K562 (cell line): ENCODE measurements at regions not wholly inside any gene's neighbourhood (a gene's known extent, or its start where the extent isn't known, plus 50 kb on each side); places are given as distances from the start of the nearest gene placed in this dataset.

Experiments
- RAD21 ChIP-seq, 2 experiments: fragments of 250-450 bp in 1 of 2; fragments of 450-650 bp in 1 of 2; sonication (Bioruptor Pico) in 1 of 2; formaldehyde crosslinking in 1 of 2; IDR thresholded peaks in 1 of 2; conservative IDR thresholded peaks in 1 of 2; 2 replicates each; pipeline versions ENCODE4 v1.4.0 to v1.8.0; 2020 to 2022; ENCODE audit warnings: mild to moderate bottlenecking in 2 of 2, moderate library complexity in 1 of 2
- RB1 ChIP-seq: fragments of 450-650 bp; IDR thresholded peaks from 2 replicates; pipeline ENCODE4 v1.6.1; 2017; ENCODE audit warnings: low read depth, mild to moderate bottlenecking
- SMC3 ChIP-seq: conservative IDR thresholded peaks from 2 replicates; pipeline ENCODE4 v1.6.1; 2011; ENCODE audit warnings: low read depth, low read length, improper control_type of control experiment; ENCODE audit not compliant: insufficient read depth
- STAT5A ChIP-seq: IDR thresholded peaks from 2 replicates; pipeline ENCODE4 v1.6.1; 2012; ENCODE audit warnings: low read length, inconsistent platforms, borderline replicate concordance
- TFAM ChIP-seq: fragments of 250-450 bp; sonication (Bioruptor Pico); conservative IDR thresholded peaks from 2 replicates; pipeline ENCODE4 v1.5.0; 2021; ENCODE audit warnings: mild to moderate bottlenecking, moderate library complexity
- U2AF2 ChIP-seq: fragments of 200-400 bp; formaldehyde crosslinking; optimal IDR thresholded peaks from 2 replicates; pipeline ENCODE3; 2017; ENCODE audit warnings: low read depth, mild to moderate bottlenecking, low read length
- TF ChIP-seq, protein P1 (sequence below): sonication (generic); formaldehyde crosslinking; IDR thresholded peaks from 2 replicates; pipeline ENCODE4 v1.9.0; 2022; ENCODE audit warnings: mild to moderate bottlenecking, missing genetic modification reagents
- TF ChIP-seq, protein P2 (sequence below), 2 experiments: fragments of 250-450 bp in 1 of 2; fragments of 450-650 bp in 1 of 2; sonication (Bioruptor Pico) in 1 of 2; IDR thresholded peaks; 2 replicates each; pipeline versions ENCODE4 v1.6.1 to v1.8.0; 2016 to 2021; ENCODE audit warnings: mild to moderate bottlenecking in 2 of 2, moderate library complexity in 2 of 2, missing compliant biosample characterization in 1 of 2, missing genetic modification characterization in 1 of 2
- TF ChIP-seq, protein P3 (sequence below), 3 experiments: fragments of 200-800 bp in 1 of 3; sonication (Bioruptor generic) in 1 of 3; sonication (generic) in 1 of 3; formaldehyde crosslinking in 1 of 3; IDR thresholded peaks; 2 replicates each; pipeline versions ENCODE4 v1.6.1 to v1.8.0; 2016 to 2022; ENCODE audit warnings: mild to moderate bottlenecking in 2 of 3, missing compliant biosample characterization in 2 of 3, missing genetic modification characterization in 2 of 3, missing genetic modification reagents in 1 of 3
- TF ChIP-seq, protein P4 (sequence below): IDR thresholded peaks from 2 replicates; pipeline ENCODE4 v1.6.1; 2011; ENCODE audit warnings: borderline replicate concordance, low read depth, mild to moderate bottlenecking, moderate library complexity, low read length; ENCODE audit not compliant: insufficient read depth, poor library complexity, severe bottlenecking
- TF ChIP-seq, protein P5 (sequence below): fragments of 250-450 bp; sonication (Bioruptor Pico); IDR thresholded peaks from 2 replicates; pipeline ENCODE4 v1.5.0; 2021; ENCODE audit warnings: mild to moderate bottlenecking, borderline replicate concordance

DNA sequence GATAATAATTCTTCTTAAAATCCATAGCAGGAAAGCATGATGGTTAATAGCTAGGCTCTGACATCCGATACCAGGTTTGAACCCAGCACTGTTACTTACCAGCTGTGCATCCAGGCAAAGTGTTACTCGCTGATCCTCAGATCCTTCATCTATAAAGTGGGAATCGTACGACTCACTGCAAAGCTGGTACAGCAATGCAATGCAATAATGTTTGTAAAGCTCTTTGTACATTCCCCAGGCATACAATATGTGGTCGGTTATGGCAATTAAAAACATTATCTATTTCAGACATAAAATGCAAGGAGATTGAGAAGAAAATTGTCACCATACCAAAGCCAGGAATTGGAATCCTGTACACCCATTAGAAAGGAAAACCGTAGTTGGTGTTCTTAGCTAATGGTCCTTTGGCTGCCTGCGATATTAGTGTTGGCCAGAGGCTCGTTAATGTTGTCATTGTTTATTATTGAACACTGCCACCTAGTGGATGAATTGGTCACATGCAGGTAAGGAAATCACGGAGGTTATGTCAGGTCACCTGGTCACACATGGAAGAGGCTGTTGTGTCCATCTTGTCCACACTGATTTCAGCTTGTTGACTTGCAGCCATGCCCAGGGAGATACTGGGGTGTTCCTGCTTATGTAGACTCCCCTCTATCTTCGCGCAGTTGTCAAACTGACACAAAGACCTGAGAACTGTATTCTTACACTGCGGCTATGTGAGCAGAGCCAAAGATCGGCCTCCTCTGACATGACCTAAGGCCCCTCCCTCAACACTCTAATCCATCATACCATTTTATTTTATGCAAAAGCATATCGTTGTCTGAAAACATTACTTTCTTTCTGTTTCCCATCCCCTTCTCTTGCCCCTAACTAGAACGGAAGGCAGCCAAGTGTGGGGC is 87.5 kb upstream of the PPP2R2B start (continued):
- TF ChIP-seq, protein P1, sequence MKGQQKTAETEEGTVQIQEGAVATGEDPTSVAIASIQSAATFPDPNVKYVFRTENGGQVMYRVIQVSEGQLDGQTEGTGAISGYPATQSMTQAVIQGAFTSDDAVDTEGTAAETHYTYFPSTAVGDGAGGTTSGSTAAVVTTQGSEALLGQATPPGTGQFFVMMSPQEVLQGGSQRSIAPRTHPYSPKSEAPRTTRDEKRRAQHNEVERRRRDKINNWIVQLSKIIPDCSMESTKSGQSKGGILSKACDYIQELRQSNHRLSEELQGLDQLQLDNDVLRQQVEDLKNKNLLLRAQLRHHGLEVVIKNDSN (CRISPR knock-in tag): peak; percentile 43; the same call in 1 of the 2 replicates
- TF ChIP-seq STAT5A (no peak), RB1 (peak; percentile 38; the same call in 1 of the 2 replicates), SMC3 (peak; percentile 70), TFAM (no peak), U2AF2 (no peak), RAD21 (CRISPR knock-in tag; conservative IDR thresholded peaks at IDR 0.05 in 1 of 2, IDR thresholded peaks at IDR 0.05 in 1 of 2) (peak; percentile 80 to 84)
- TF ChIP-seq, protein P2, sequence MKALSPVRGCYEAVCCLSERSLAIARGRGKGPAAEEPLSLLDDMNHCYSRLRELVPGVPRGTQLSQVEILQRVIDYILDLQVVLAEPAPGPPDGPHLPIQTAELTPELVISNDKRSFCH (CRISPR knock-in tag; IDR thresholded peaks at IDR 0.05): no peak
- TF ChIP-seq, protein P2 (tag; IDR thresholded peaks at IDR 0.05): no peak
- TF ChIP-seq, protein P3, sequence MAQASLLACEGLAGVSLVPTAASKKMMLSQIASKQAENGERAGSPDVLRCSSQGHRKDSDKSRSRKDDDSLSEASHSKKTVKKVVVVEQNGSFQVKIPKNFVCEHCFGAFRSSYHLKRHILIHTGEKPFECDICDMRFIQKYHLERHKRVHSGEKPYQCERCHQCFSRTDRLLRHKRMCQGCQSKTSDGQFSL (CRISPR knock-in tag; IDR thresholded peaks at IDR 0.05): no peak
- TF ChIP-seq, protein P3 (tag; IDR thresholded peaks at IDR 0.05): no peak
- TF ChIP-seq, protein P4, sequence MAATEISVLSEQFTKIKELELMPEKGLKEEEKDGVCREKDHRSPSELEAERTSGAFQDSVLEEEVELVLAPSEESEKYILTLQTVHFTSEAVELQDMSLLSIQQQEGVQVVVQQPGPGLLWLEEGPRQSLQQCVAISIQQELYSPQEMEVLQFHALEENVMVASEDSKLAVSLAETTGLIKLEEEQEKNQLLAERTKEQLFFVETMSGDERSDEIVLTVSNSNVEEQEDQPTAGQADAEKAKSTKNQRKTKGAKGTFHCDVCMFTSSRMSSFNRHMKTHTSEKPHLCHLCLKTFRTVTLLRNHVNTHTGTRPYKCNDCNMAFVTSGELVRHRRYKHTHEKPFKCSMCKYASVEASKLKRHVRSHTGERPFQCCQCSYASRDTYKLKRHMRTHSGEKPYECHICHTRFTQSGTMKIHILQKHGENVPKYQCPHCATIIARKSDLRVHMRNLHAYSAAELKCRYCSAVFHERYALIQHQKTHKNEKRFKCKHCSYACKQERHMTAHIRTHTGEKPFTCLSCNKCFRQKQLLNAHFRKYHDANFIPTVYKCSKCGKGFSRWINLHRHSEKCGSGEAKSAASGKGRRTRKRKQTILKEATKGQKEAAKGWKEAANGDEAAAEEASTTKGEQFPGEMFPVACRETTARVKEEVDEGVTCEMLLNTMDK: no peak
- TF ChIP-seq, protein P5, sequence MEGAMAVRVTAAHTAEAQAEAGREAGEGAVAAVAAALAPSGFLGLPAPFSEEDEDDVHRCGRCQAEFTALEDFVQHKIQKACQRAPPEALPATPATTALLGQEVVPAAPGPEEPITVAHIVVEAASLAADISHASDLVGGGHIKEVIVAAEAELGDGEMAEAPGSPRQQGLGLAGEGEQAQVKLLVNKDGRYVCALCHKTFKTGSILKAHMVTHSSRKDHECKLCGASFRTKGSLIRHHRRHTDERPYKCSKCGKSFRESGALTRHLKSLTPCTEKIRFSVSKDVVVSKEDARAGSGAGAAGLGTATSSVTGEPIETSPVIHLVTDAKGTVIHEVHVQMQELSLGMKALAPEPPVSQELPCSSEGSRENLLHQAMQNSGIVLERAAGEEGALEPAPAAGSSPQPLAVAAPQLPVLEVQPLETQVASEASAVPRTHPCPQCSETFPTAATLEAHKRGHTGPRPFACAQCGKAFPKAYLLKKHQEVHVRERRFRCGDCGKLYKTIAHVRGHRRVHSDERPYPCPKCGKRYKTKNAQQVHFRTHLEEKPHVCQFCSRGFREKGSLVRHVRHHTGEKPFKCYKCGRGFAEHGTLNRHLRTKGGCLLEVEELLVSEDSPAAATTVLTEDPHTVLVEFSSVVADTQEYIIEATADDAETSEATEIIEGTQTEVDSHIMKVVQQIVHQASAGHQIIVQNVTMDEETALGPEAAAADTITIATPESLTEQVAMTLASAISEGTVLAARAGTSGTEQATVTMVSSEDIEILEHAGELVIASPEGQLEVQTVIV (CRISPR knock-in tag): no peak
